ENCODE measurements at regions not wholly inside any gene's neighbourhood (a gene's known extent, or its start where the extent isn't known, plus 50 kb on each side); places are given as distances from the start of the nearest gene placed in this dataset.

DNA sequence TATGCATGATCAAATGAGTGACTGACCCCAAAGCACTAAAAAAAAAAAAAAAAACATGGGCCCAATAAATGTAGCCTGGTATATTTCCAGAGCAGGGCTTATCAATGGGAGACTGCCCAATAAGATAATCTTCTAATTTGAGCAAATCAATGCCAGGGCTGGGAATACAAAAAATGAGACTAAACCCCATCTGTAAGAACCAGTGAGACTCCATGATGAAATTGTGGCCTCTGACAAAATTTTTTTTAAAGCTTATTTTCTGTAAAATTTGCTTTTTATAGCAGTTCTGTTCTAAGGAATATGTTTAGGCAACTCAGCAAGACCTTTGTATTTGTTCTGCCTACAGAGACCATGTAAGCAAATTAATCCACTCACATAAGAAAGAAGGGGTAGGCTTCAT is 186.8 kb upstream of the CCDC150 start:
- no peak for DNase-seq

DNA sequence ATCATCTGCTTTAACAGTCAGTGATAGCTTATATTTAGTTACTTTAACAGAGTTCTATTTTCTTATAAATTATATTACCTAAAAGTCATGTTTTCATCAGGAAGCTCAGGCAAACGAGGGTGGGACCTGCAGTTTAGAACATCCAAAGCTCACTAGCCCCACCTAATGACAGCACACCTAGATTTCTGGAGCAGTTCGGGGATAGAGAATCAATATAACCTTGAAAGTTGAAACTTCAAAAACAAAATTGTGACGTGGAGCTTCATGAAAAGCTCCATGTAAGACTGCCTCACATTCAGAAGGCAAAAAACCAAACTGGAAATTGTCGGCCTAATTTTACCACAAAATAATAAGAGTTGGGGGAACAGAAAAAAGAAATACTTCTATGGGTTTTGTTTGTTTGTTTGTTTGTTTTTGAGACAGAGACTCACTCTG is 185.9 kb upstream of the CCDC150 start:
- peak; percentile 47 for DNase-seq

GRCh38 chr2:196454492-196454891 is 185.0 kb upstream of the CCDC150 start:
- DNase-seq: no peak

GRCh38 chr2:196459539-196459938 is 180.0 kb upstream of the CCDC150 start:
- DNase-seq: no peak

DNA sequence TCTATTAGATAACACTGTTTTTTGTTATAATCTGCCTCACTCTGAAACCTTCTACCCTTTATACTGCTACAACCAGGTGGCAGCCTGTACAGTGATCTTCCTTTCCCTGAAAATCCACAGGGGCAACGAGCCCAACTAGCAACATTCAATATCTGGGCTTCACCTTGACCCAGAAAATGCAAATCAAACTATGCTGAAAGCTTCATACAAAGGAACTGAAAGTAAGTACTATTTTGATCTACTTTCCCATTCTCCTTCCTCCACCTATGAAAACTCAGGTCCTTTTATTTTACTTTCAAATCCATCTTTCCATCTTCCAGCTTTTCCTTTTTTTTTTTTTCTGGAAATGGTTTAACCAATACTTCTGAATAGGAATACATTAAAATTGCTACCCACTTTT is 175.8 kb upstream of the CCDC150 start:
- DNase-seq: peak; percentile 7

GRCh38 chr2:196464311-196464710 is 175.2 kb upstream of the CCDC150 start:
- DNase-seq: no peak

DNA sequence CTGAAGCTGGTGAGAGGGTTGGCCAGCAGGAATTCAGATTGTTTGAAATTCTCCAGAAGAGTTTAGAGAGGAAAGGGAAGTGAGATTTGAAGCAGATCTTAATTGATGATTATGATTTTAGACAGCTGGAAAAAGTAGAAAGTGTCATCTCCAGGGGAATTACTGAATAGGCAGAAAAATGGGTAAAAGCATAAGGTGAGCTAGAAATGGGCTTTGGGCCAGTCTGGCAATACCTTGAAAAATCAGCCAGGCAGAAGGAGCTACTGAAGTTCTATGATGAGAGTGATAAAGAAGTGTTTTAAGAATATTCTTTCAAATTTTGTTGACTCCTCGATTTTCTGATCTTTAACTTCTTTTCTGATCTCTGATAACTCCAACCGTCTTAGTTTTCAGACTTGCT is 172.9 kb upstream of the CCDC150 start:
- no peak for DNase-seq

GRCh38 chr2:196468394-196468793 is 171.1 kb upstream of the CCDC150 start:
- DNase-seq: peak; percentile 11

DNA sequence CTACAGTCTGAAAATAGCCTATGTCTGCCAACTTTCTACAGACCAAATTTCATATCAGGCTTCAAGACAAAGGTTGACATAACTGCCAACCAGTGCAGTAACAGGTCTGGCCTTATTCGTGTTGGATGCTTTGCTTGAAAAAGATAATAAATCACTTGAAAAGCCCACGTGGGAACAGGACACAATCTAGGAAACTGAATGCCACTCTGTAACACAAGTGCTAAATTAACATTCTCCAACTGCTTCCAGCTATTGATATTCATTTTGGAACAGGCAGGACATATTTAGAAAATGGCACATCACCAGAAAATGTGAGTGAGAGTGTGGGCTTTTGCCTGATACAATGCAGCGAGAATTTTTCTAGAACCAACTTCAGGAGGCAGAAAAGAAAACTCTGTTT is 165.9 kb upstream of the CCDC150 start:
- DNase-seq: peak; percentile 23

DNA sequence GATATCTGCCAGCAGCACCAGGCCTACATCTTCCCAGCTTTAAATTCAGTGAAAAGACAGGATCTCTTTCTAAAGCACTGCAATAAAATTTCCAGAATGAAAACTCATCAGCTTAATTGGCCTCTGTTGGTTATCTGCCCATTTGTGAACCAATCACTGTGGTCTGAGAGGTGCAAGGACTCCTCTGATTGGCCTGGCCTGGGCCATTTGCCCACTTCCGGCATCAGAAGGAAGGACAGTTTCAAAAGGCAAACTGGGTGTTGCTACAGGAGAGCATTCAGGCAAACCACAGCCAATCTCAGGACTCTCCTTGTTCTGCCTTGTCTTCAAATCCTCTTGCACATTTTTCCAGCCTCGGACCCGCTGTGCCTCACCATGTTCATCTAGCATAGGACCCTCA is 163.9 kb upstream of the CCDC150 start:
- no peak for DNase-seq

- DNase-seq: no peak
Observed at GRCh38 chr2:196478588-196478987, 160.9 kb upstream of the CCDC150 start.

DNA sequence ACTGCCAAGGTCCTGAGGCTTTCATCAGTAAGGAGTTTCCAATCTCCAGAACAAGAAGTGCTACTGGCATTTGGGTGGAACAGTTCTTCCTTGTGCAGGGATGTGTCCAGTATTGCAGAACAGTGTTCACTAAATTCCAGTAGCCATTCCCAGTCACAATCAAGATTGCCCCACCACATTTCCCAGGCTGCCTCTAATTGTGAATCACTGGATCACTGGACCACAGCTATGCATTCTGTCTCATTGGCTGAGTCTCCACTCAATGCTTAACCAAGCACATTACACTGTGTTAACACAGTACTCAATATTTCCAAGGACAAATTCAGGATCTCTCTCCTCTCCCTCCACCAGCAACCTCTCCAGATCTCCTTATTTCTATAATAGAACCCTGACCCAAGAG is 160.2 kb upstream of the CCDC150 start:
- DNase-seq: no peak

DNA sequence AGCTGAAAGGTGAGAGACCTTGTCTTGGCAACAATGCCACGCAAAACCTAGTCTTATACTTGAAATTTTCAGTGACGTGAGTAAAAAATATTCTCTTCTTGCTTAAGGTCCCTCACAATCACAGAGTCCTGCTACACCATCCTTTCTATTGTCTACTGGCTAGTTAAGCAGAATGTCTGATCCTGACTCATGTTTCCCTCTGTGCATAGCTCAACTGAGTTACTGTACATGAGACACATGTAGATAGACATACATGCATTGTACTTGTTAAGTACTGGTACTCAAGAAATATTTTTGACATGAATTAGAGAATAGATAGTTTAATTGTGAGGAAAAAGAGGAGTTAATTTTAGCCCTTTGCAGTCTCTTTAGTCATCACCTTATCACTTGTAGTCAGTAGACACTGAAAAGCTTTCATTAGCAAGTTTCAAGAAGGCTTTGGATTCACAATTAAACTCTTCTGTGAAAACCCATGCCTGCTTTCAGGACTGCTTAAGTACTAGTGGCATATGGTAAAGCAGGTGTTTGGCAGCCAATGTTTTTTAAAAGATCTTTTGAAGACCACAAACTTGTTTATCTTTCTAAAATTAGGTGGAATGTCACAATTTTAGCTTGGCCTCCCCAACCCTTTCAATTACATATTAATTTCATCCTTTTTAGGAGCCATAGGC is 158.7 kb upstream of the CCDC150 start:
- DNase-seq: peak; percentile 57

GRCh38 chr2:196481324-196481697 is 158.2 kb upstream of the CCDC150 start:
- DNase-seq: peak; percentile 84

DNA sequence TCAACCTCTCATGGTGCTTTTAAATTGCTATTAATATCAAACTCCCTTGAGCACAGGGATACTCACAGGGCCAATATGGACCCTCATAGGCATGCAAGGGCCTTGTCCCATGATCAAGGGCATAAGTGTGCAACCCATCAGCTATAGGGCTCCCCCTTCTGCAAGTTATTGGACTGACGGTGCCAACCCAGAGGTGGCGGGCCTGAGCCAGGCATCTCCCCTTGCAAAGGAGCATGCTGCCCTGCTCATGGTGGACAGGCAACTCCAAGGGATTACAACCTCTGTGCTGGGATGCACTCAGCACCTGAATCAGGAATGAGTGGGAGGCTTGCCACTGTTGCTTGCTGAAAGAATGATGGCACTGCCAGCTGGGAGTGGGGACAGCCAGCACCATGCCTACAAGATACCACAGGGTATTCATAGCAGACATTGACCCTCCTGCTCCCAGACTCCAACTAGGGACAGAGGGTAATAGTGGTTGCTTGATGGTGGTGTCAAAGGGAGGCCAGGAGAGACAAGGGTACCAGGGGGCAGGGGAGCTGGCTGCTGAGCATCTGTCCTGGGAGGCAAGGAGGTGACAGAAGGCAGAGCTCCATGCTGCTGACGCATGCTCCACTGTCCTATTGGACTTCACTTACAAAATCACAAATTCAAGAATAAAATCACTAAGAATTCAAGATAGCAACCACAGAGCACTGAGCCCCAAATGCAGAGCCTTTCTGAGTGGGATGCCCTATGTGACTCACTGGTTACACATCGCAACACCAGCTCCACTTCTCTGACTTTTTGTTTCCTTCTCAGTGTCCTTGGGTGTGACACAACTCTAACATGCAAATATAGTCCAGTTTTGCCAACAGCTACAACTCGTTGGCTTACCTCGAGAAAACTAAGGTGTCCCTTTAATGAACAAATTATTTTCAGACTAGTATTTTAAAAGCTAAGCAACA is 157.1 kb upstream of the CCDC150 start:
- DNase-seq: peak; percentile 8

GRCh38 chr2:196486146-196486545 is 153.4 kb upstream of the CCDC150 start:
- peak; percentile 28 for DNase-seq

DNA sequence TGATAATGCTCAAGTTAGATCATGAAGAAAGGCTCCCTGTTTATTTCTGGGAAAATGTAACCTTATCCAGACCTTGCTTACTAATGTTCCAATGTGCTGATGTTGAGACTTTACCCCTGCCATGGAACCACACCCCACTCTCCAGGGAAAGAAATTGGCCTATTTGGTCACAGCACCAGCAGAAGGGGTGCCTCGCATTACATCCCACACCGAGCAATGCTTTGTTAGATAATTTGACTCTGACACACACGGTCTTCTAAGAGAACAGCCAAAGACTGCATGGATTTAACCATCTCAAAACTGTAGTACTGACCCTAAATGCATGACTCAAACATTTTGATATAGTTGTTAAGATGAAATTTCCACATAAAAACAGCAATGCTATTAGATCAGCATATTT is 152.1 kb upstream of the CCDC150 start:
- DNase-seq: peak; percentile 46

GRCh38 chr2:196489371-196489770 is 150.1 kb upstream of the CCDC150 start:
- no peak for DNase-seq

DNA sequence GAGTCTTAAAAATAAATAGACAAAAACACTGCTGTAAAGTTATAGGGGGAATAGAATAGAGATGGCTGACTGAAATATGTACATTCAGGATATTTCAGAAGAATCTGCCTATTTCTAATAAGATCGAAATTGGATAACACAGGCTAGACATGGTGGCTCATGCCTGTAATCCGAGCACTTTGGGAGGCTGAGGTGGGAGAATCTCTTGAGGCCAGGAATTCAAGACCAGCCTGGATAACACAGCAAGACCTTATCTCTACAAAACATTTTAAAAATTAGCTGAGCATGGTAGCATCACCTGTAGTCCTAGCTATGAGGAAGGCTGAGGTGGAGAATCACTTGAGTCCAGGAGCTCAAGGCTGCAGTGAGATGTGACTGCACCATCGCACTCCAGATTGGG is 146.6 kb upstream of the CCDC150 start:
- DNase-seq: no peak

- DNase-seq: no peak
Observed at GRCh38 chr2:196498962-196499361, 140.6 kb upstream of the CCDC150 start.

DNA sequence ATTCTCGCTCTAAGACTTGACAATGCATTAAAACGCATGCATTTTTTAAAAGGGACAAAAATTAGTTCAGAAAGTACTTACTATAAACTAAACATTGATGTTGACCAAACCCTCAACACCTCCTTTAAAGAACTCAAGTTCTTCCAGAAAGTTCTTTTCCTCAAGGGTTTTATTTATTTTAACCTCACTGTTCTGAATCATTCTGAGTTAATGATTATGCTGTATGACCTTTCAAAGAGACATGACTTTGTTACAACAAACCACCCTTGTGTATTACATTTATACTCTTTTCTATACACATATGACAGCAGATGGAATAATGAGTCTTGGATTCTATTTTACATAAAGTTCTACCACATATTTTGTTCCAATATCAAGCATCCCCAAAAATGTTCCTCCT is 139.8 kb upstream of the CCDC150 start:
- DNase-seq: no peak

- DNase-seq: no peak
Observed at GRCh38 chr2:196500686-196501431, 138.7 kb upstream of the CCDC150 start.

- DNase-seq: no peak
Observed at GRCh38 chr2:196501836-196502235, 137.7 kb upstream of the CCDC150 start.

DNA sequence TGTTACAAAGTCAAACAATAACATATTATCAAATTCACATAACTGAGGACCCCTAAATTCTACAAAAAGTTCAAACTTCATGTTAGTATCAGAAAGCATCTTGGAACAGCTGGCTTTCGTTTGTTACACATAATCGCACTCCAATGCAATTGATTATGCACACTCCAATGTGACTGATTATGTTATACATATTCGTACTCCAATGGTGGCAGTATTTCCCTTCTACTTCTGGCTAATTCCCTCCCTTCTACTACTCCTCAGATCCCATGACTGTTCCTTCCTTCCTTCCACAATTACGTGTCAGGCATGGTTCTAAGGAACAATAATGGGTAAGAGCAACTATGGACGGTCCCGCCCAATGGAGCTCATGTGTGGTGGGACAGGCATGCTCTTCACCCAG is 137.1 kb upstream of the CCDC150 start:
- peak; percentile 27 for DNase-seq
